HG02623 (cell line): ENCODE measurements at regions not wholly inside any gene's neighbourhood (a gene's known extent, or its start where the extent isn't known, plus 50 kb on each side); places are given as distances from the start of the nearest gene placed in this dataset.

Experiments
- ATAC-seq: cut with Tn5 transposase; IDR thresholded peaks from one replicate; pipeline ENCODE4 v1.9.1; 2021; ENCODE audit warnings: moderate library complexity; ENCODE audit not compliant: unreplicated experiment

- no peak for ATAC-seq
Observed at GRCh38 chr2:147792966-147793617, 51.7 kb upstream of the ACVR2A start.

GRCh38 chr2:147790580-147790979 is 54.2 kb upstream of the ACVR2A start:
- no peak for ATAC-seq

- no peak for ATAC-seq
Observed at GRCh38 chr2:147789720-147790119, 55.1 kb upstream of the ACVR2A start.

GRCh38 chr2:147789287-147789686 is 55.5 kb upstream of the ACVR2A start:
- no peak for ATAC-seq

- no peak for ATAC-seq
Observed at GRCh38 chr2:147782141-147782930, 62.5 kb upstream of the ACVR2A start.

GRCh38 chr2:147779440-147779839 is 65.4 kb upstream of the ACVR2A start:
- no peak for ATAC-seq

GRCh38 chr2:147777394-147777793 is 67.4 kb upstream of the ACVR2A start:
- ATAC-seq: no peak

- ATAC-seq: no peak
Observed at GRCh38 chr2:147774805-147775204, 70.0 kb upstream of the ACVR2A start.

GRCh38 chr2:147773479-147773878 is 71.3 kb upstream of the ACVR2A start:
- no peak for ATAC-seq

- ATAC-seq: no peak
Observed at GRCh38 chr2:147772781-147773180, 72.0 kb upstream of the ACVR2A start.

- no peak for ATAC-seq
Observed at GRCh38 chr2:147763861-147764260, 81.0 kb upstream of the ACVR2A start.

GRCh38 chr2:147760984-147761383 is 83.8 kb upstream of the ACVR2A start:
- ATAC-seq: no peak

- no peak for ATAC-seq
Observed at GRCh38 chr2:147759536-147759935, 85.3 kb upstream of the ACVR2A start.

GRCh38 chr2:147758821-147759220 is 86.0 kb upstream of the ACVR2A start:
- no peak for ATAC-seq

- ATAC-seq: no peak
Observed at GRCh38 chr2:147756069-147756468, 88.8 kb upstream of the ACVR2A start.

- ATAC-seq: no peak
Observed at GRCh38 chr2:147740211-147740927, 104.5 kb upstream of the ACVR2A start.

- ATAC-seq: no peak
Observed at GRCh38 chr2:147739508-147739907, 105.3 kb upstream of the ACVR2A start.

- no peak for ATAC-seq
Observed at GRCh38 chr2:147718831-147719230, 126.0 kb upstream of the ACVR2A start.

GRCh38 chr2:147716906-147717305 is 127.9 kb upstream of the ACVR2A start:
- ATAC-seq: no peak

- peak; percentile 77 for ATAC-seq
Observed at GRCh38 chr2:147715807-147716206, 129.0 kb upstream of the ACVR2A start.

- ATAC-seq: no peak
Observed at GRCh38 chr2:147714582-147714981, 130.2 kb upstream of the ACVR2A start.

GRCh38 chr2:147713349-147713748 is 131.5 kb upstream of the ACVR2A start:
- no peak for ATAC-seq
